Liver (tissue), 8 donors: ENCODE measurements at regions not wholly inside any gene's neighbourhood (a gene's known extent, or its start where the extent isn't known, plus 50 kb on each side); places are given as distances from the start of the nearest gene placed in this dataset.

ENCODE experiments used
- DNase-seq: peaks from one replicate; pipeline ENCODE4 v3.0.0-alpha.2; 2017; ENCODE audit warnings: low spot score
- H3K27ac ChIP-seq, 2 donors: one replicate each; pipeline ENCODE4 v1.7.0; 2013; ENCODE audit warnings: inconsistent platforms in 2 of 2, low read length in 2 of 2, control low read depth in 1 of 2, low read depth in 1 of 2, mild to moderate bottlenecking in 1 of 2
- H3K27me3 ChIP-seq, 4 donors: one replicate each; pipeline versions ENCODE4 v1.6.1 to v1.7.0; 2013; ENCODE audit warnings: low read length in 3 of 4, inconsistent platforms in 1 of 4, mild to moderate bottlenecking in 1 of 4, moderate library complexity in 1 of 4; ENCODE audit not compliant: control insufficient read depth in 4 of 4, insufficient read depth in 4 of 4
- H3K36me3 ChIP-seq, 4 donors: one replicate each; pipeline versions ENCODE4 v1.6.1 to v1.7.0; 2013; ENCODE audit warnings: low read length in 3 of 4, mild to moderate bottlenecking in 3 of 4, low read depth in 1 of 4, moderate library complexity in 1 of 4; ENCODE audit not compliant: control insufficient read depth in 4 of 4, insufficient read depth in 3 of 4
- H3K4me1 ChIP-seq, 4 donors: one replicate each; pipeline versions ENCODE4 v1.6.1 to v1.7.0; 2013; ENCODE audit warnings: low read length in 3 of 4, mild to moderate bottlenecking in 3 of 4, moderate library complexity in 1 of 4; ENCODE audit not compliant: control insufficient read depth in 4 of 4, insufficient read depth in 4 of 4
- H3K4me3 ChIP-seq, 3 donors: one replicate each; pipeline versions ENCODE4 v1.6.1 to v1.7.0; 2013; ENCODE audit warnings: low read length in 3 of 3, control low read depth in 1 of 3, low read depth in 1 of 3, mild to moderate bottlenecking in 1 of 3
- H3K9ac ChIP-seq, 2 donors: one replicate each; pipeline ENCODE4 v1.7.0; 2013; ENCODE audit warnings: low read length in 2 of 2, mild to moderate bottlenecking in 2 of 2, moderate library complexity in 2 of 2, control low read depth in 1 of 2, low read depth in 1 of 2
- H3K9me3 ChIP-seq, 4 donors: one replicate each; pipeline versions ENCODE4 v1.6.1 to v1.7.0; 2013; ENCODE audit warnings: low read length in 3 of 4; ENCODE audit not compliant: control insufficient read depth in 4 of 4
- EGR1 ChIP-seq, 2 donors: IDR thresholded peaks; 2 replicates each; pipeline ENCODE4 v1.6.1; 2016 to 2018; ENCODE audit warnings: antibody characterized with exemption in 2 of 2, low read depth in 2 of 2
- FOXA1 ChIP-seq: IDR thresholded peaks from 2 replicates; pipeline ENCODE4 v1.6.1; 2016; ENCODE audit warnings: antibody characterized with exemption
- FOXA2 ChIP-seq: IDR thresholded peaks from 2 replicates; pipeline ENCODE4 v1.6.1; 2016; ENCODE audit warnings: antibody characterized with exemption
- GABPA ChIP-seq, 2 donors: IDR thresholded peaks in 1 of 2; conservative IDR thresholded peaks in 1 of 2; 2 replicates each; pipeline ENCODE4 v1.6.1; 2016; ENCODE audit warnings: antibody characterized with exemption in 2 of 2, mild to moderate bottlenecking in 1 of 2, moderate library complexity in 1 of 2
- HNF4A ChIP-seq, 2 donors: conservative IDR thresholded peaks; 2 replicates each; pipeline ENCODE4 v1.6.1; 2016; ENCODE audit warnings: antibody characterized with exemption in 2 of 2, mild to moderate bottlenecking in 2 of 2
- HNF4G ChIP-seq: IDR thresholded peaks from 2 replicates; pipeline ENCODE4 v1.6.1; 2016; ENCODE audit warnings: antibody characterized with exemption
- JUND ChIP-seq, 2 donors: IDR thresholded peaks; 2 replicates each; pipeline ENCODE4 v1.6.1; 2016; ENCODE audit warnings: antibody characterized with exemption in 2 of 2
- NR2F2 ChIP-seq: IDR thresholded peaks from 2 replicates; pipeline ENCODE4 v1.6.1; 2016; ENCODE audit warnings: antibody characterized with exemption
- RAD21 ChIP-seq, 2 donors: IDR thresholded peaks; 2 replicates each; pipeline ENCODE4 v1.6.1; 2016; ENCODE audit warnings: antibody characterized with exemption in 2 of 2, mild to moderate bottlenecking in 2 of 2
- RXRA ChIP-seq, 2 donors: IDR thresholded peaks; 2 replicates each; pipeline ENCODE4 v1.6.1; 2017 to 2018; ENCODE audit warnings: antibody characterized with exemption in 2 of 2, mild to moderate bottlenecking in 1 of 2
- SP1 ChIP-seq: IDR thresholded peaks from 2 replicates; pipeline ENCODE4 v1.6.1; 2018; ENCODE audit warnings: antibody characterized with exemption, mild to moderate bottlenecking
- TAF1 ChIP-seq: conservative IDR thresholded peaks from 2 replicates; pipeline ENCODE4 v1.6.1; 2016; ENCODE audit warnings: antibody characterized with exemption, mild to moderate bottlenecking
- YY1 ChIP-seq: IDR thresholded peaks from 2 replicates; pipeline ENCODE4 v1.6.1; 2016; ENCODE audit warnings: antibody characterized with exemption, mild to moderate bottlenecking
- WGBS: extraction: QIAGEN DNeasy Blood & Tissue Kit; methylation state at CpG from one replicate; pipeline ENCODE4 v1.1.7; 2013; 5-methylcytosine and 5-hydroxymethylcytosine counted together
- TF ChIP-seq, protein P1 (sequence below): IDR thresholded peaks from 2 replicates; pipeline ENCODE4 v1.6.1; 2016; ENCODE audit warnings: antibody characterized with exemption, mild to moderate bottlenecking
- TF ChIP-seq, protein P2 (sequence below): IDR thresholded peaks from 2 replicates; pipeline ENCODE4 v1.6.1; 2016; ENCODE audit warnings: antibody characterized with exemption
- TF ChIP-seq, protein P3 (sequence below): IDR thresholded peaks from 2 replicates; pipeline ENCODE4 v1.6.1; 2016; ENCODE audit warnings: antibody characterized with exemption
- TF ChIP-seq, protein P4 (sequence below): IDR thresholded peaks from 2 replicates; pipeline ENCODE4 v1.6.1; 2016; ENCODE audit warnings: antibody characterized with exemption
- TF ChIP-seq, protein P5 (sequence below): fragments of 150-350 bp; IDR thresholded peaks from 2 replicates; pipeline ENCODE4 v1.5.1; 2017; ENCODE audit warnings: improper control_type of control experiment, low read depth, low read length; ENCODE audit not compliant: missing input control
- donor health status: healthy.
- donor health status: healthy.
- donor health status: healthy.
- donor health status: healthy.
- donor health status: healthy.

DNA sequence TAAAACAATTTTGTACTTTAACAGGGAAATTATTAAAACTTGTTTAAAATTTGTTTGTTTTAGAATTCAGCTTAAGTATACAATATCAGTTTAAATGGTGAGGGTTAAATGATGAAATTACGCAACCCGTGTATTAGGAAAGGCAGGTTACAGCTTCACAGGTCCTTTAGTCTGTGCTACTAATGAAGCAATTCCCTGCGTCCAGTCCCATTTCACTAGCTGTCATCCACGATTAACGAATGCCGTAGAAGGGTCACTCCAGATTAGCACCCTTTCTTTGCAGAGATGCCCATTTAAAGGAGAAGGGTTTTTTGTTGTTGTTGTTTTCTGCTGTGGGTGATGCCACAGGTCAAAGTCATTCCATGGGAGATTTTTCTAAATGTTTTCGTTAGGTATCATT is 457.6 kb upstream of the SLC10A2 start:
- Histone ChIP-seq H3K27ac (peak overlapping the region in 1 of 2 donors; percentile 33), H3K27me3 (no peaks in the 10 kb centered on the region), H3K9me3 (no peaks in the 10 kb centered on the region), H3K4me3 (peak overlapping the region in 1 of 3 donors; percentile 14), H3K36me3 (no peaks in the 10 kb centered on the region), H3K9ac (no peak overlapping the region), H3K4me1 (peaks cover 0 to 31% (median 27%) of the 10 kb centered on the region in 4 donors)
- WGBS, result 34% methylated on average over 7 of the region's 7 CpGs
- TF ChIP-seq HNF4A (conservative IDR thresholded peaks at IDR 0.05) (peak; percentile 69 to 75), GABPA (IDR thresholded peaks at IDR 0.05 in 1 of 2, conservative IDR thresholded peaks at IDR 0.05 in 1 of 2) (no peak), RXRA (IDR thresholded peaks at IDR 0.05) (peak; percentile 63 to 69), YY1 (peak; percentile 31), JUND (IDR thresholded peaks at IDR 0.05) (peak in 1 of 2 donors; percentile 25), FOXA2 (no peak), NR2F2 (no peak), RAD21 (IDR thresholded peaks at IDR 0.05) (peak; percentile 42 to 44), TAF1 (peak; percentile 15), HNF4G (no peak), EGR1 (IDR thresholded peaks at IDR 0.05; ENCODE audit: low read depth in 2 of 2) (no peak), FOXA1 (no peak), SP1 (peak; percentile 54)
- TF ChIP-seq, protein P1, sequence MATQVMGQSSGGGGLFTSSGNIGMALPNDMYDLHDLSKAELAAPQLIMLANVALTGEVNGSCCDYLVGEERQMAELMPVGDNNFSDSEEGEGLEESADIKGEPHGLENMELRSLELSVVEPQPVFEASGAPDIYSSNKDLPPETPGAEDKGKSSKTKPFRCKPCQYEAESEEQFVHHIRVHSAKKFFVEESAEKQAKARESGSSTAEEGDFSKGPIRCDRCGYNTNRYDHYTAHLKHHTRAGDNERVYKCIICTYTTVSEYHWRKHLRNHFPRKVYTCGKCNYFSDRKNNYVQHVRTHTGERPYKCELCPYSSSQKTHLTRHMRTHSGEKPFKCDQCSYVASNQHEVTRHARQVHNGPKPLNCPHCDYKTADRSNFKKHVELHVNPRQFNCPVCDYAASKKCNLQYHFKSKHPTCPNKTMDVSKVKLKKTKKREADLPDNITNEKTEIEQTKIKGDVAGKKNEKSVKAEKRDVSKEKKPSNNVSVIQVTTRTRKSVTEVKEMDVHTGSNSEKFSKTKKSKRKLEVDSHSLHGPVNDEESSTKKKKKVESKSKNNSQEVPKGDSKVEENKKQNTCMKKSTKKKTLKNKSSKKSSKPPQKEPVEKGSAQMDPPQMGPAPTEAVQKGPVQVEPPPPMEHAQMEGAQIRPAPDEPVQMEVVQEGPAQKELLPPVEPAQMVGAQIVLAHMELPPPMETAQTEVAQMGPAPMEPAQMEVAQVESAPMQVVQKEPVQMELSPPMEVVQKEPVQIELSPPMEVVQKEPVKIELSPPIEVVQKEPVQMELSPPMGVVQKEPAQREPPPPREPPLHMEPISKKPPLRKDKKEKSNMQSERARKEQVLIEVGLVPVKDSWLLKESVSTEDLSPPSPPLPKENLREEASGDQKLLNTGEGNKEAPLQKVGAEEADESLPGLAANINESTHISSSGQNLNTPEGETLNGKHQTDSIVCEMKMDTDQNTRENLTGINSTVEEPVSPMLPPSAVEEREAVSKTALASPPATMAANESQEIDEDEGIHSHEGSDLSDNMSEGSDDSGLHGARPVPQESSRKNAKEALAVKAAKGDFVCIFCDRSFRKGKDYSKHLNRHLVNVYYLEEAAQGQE, result peak; percentile 49
- TF ChIP-seq, protein P2, sequence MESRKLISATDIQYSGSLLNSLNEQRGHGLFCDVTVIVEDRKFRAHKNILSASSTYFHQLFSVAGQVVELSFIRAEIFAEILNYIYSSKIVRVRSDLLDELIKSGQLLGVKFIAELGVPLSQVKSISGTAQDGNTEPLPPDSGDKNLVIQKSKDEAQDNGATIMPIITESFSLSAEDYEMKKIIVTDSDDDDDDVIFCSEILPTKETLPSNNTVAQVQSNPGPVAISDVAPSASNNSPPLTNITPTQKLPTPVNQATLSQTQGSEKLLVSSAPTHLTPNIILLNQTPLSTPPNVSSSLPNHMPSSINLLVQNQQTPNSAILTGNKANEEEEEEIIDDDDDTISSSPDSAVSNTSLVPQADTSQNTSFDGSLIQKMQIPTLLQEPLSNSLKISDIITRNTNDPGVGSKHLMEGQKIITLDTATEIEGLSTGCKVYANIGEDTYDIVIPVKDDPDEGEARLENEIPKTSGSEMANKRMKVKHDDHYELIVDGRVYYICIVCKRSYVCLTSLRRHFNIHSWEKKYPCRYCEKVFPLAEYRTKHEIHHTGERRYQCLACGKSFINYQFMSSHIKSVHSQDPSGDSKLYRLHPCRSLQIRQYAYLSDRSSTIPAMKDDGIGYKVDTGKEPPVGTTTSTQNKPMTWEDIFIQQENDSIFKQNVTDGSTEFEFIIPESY, result no peak
- TF ChIP-seq, protein P3, sequence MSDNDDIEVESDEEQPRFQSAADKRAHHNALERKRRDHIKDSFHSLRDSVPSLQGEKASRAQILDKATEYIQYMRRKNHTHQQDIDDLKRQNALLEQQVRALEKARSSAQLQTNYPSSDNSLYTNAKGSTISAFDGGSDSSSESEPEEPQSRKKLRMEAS, result peak; percentile 27
- TF ChIP-seq, protein P4, sequence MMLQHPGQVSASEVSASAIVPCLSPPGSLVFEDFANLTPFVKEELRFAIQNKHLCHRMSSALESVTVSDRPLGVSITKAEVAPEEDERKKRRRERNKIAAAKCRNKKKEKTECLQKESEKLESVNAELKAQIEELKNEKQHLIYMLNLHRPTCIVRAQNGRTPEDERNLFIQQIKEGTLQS, result peak; percentile 22
- TF ChIP-seq, protein P5, sequence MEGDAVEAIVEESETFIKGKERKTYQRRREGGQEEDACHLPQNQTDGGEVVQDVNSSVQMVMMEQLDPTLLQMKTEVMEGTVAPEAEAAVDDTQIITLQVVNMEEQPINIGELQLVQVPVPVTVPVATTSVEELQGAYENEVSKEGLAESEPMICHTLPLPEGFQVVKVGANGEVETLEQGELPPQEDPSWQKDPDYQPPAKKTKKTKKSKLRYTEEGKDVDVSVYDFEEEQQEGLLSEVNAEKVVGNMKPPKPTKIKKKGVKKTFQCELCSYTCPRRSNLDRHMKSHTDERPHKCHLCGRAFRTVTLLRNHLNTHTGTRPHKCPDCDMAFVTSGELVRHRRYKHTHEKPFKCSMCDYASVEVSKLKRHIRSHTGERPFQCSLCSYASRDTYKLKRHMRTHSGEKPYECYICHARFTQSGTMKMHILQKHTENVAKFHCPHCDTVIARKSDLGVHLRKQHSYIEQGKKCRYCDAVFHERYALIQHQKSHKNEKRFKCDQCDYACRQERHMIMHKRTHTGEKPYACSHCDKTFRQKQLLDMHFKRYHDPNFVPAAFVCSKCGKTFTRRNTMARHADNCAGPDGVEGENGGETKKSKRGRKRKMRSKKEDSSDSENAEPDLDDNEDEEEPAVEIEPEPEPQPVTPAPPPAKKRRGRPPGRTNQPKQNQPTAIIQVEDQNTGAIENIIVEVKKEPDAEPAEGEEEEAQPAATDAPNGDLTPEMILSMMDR, result no peak
- no peak for DNase-seq
